ENCODE measurements at regions not wholly inside any gene's neighbourhood (a gene's known extent, or its start where the extent isn't known, plus 50 kb on each side); places are given as distances from the start of the nearest gene placed in this dataset.
"Not testable (repeated sequence)": the region's sequence is repeated elsewhere in the genome, so short reads cannot be mapped to it uniquely, and the experiment has no call there.

- TF ChIP-seq SPI1 (IDR thresholded peaks at IDR 0.05; ENCODE audit: low read depth, low read length) (no peak), POU2F2 (IDR thresholded peaks at IDR 0.05; ENCODE audit: low read depth, low read length) (no peak), TAF1 (IDR thresholded peaks at IDR 0.05; ENCODE audit: low read depth, low read length) (no peak), POLR2AphosphoS5 (IDR thresholded peaks at IDR 0.05; ENCODE audit: low read depth, low read length) (no peak), PAX5 (IDR thresholded peaks at IDR 0.05; ENCODE audit: insufficient read depth, low read length, severe bottlenecking) (no peak), POLR2A (IDR thresholded peaks at IDR 0.05; ENCODE audit: low read depth, low read length) (no peak)
- FAIRE-seq (no peak), DNase-seq (ENCODE audit: insufficient read length, low spot score) (no peak)
Measured at GRCh38 chr21:17393413-17393812, 119.4 kb upstream of the CXADR start.

- FAIRE-seq: no peak
- no peak for DNase-seq (ENCODE audit: insufficient read length, low spot score)
- TF ChIP-seq POU2F2 (IDR thresholded peaks at IDR 0.05; ENCODE audit: low read depth, low read length) (no peak), POLR2A (IDR thresholded peaks at IDR 0.05; ENCODE audit: low read depth, low read length) (no peak), POLR2AphosphoS5 (IDR thresholded peaks at IDR 0.05; ENCODE audit: low read depth, low read length) (no peak), SPI1 (IDR thresholded peaks at IDR 0.05; ENCODE audit: low read depth, low read length) (no peak), TAF1 (IDR thresholded peaks at IDR 0.05; ENCODE audit: low read depth, low read length) (no peak), PAX5 (IDR thresholded peaks at IDR 0.05; ENCODE audit: insufficient read depth, low read length, severe bottlenecking) (no peak)
Measured at GRCh38 chr21:17396948-17397347, 115.9 kb upstream of the CXADR start.

DNA sequence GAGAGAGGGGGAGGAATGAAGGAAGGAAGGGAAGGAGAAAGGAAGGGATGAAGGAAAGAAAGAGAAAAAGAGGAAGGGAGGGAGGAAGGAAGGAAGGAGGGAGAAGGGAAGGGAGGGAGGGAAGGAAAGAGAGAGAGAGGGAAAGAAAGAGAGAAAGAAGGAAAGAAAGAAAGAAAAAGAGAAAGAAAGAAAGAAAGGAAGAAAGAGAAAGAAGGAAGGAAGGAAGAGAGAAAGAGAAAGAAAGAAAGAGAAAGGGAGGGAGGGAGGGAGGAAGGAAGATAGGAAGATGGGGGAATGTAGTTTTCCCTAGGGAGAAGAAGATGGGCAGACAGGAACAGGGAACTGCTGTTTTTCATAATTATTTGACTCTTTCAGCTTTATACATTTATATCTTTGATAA, 115.1 kb upstream of the CXADR start:
- no peak for DNase-seq (ENCODE audit: insufficient read length, low spot score)
- no peak for FAIRE-seq
- no peak for TF ChIP-seq TAF1 (IDR thresholded peaks at IDR 0.05; ENCODE audit: low read depth, low read length)
- TF ChIP-seq POU2F2 (IDR thresholded peaks at IDR 0.05; ENCODE audit: low read depth, low read length): no peak
- TF ChIP-seq PAX5 (IDR thresholded peaks at IDR 0.05; ENCODE audit: insufficient read depth, low read length, severe bottlenecking): no peak

- FAIRE-seq: not testable (repeated sequence)
Measured at GRCh38 chr21:17398954-17399353, 113.9 kb upstream of the CXADR start.

GRCh38 chr21:17402937-17403336, 109.9 kb upstream of the CXADR start:
- DNase-seq (ENCODE audit: insufficient read length, low spot score) (no peak), FAIRE-seq (no peak)
- TF ChIP-seq TAF1 (IDR thresholded peaks at IDR 0.05; ENCODE audit: low read depth, low read length) (no peak), PAX5 (IDR thresholded peaks at IDR 0.05; ENCODE audit: insufficient read depth, low read length, severe bottlenecking) (no peak), POLR2AphosphoS5 (IDR thresholded peaks at IDR 0.05; ENCODE audit: low read depth, low read length) (no peak), SPI1 (IDR thresholded peaks at IDR 0.05; ENCODE audit: low read depth, low read length) (no peak), POU2F2 (IDR thresholded peaks at IDR 0.05; ENCODE audit: low read depth, low read length) (no peak), POLR2A (IDR thresholded peaks at IDR 0.05; ENCODE audit: low read depth, low read length) (no peak)

More at GRCh38 chr21:17398954-17399353, 113.9 kb upstream of the CXADR start:
- DNase-seq (ENCODE audit: insufficient read length, low spot score): not testable (repeated sequence)

DNA sequence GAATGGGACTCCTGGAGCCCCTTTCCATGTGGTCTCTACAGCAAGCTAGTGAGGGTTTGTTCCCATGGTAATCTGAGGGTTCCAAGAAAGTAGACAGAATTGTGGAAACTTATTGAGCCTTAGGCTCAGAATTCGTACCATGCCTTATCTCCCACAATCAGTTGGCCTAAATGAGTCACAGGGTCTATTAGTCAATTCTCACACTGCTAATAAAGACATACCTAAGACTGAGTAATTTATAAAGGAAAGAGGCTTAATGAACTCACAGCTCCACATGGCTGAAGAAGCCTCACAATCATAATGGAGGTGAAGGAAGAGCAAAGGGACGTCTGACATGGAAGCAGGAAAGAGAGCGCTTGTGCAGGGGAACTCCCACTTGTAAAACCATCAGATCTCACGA, 106.6 kb upstream of the CXADR start:
- DNase-seq (ENCODE audit: insufficient read length, low spot score) (no peak), FAIRE-seq (no peak)
- TF ChIP-seq TAF1 (IDR thresholded peaks at IDR 0.05; ENCODE audit: low read depth, low read length) (no peak), POLR2A (IDR thresholded peaks at IDR 0.05; ENCODE audit: low read depth, low read length) (no peak), POLR2AphosphoS5 (IDR thresholded peaks at IDR 0.05; ENCODE audit: low read depth, low read length) (no peak), POU2F2 (IDR thresholded peaks at IDR 0.05; ENCODE audit: low read depth, low read length) (no peak), SPI1 (IDR thresholded peaks at IDR 0.05; ENCODE audit: low read depth, low read length) (no peak)

DNA sequence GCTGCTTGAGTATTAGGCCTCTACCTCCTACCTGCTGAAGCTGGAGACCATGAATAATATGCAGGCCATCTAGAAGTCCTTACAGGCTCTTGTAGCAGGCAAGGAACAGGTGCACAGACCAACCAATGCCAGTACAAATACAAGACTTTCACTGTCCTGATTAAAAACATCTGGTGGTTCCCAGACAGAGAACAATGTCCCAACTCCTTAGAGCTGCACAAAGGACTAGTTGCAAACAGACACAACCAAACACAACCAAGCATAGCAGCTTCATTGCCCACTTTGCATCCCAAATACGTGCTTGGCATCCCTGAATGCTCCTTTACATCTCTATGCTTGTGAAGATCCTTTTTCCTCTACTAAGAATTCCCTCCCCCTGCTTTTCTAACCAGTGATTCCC, 98.1 kb upstream of the CXADR start:
- FAIRE-seq: no peak
- TF ChIP-seq POLR2A (IDR thresholded peaks at IDR 0.05; ENCODE audit: low read depth, low read length): no peak
- no peak for TF ChIP-seq POLR2AphosphoS5 (IDR thresholded peaks at IDR 0.05; ENCODE audit: low read depth, low read length)

GRCh38 chr21:17416139-17416538, 96.7 kb upstream of the CXADR start:
- TF ChIP-seq POU2F2 (IDR thresholded peaks at IDR 0.05; ENCODE audit: low read depth, low read length) (no peak), SPI1 (IDR thresholded peaks at IDR 0.05; ENCODE audit: low read depth, low read length) (no peak)
- FAIRE-seq (no peak), DNase-seq (ENCODE audit: insufficient read length, low spot score) (no peak)

More for the DNA sequence above, 98.1 kb upstream of the CXADR start:
- DNase-seq (ENCODE audit: insufficient read length, low spot score): no peak

DNA sequence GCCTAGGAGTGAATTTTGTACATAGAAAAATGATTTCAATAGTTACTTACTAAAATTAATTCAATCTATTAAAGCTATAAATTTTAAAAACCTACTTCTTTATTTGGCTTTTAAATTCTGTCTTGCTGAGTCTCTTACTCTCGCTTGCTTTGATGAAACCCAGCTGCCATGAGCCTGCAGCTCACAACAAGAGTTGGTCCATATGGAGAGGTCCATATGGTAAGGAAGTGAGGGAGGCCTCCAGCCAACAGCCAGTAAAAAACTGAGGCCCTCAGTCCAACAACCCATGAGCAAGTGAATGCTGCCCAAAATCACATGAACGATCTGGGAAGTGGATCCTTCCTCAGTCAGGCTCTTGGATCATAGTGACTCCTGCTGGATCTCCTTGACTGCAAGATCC, 89.9 kb upstream of the CXADR start:
- no peak for DNase-seq (ENCODE audit: insufficient read length, low spot score)
- TF ChIP-seq POLR2AphosphoS5 (IDR thresholded peaks at IDR 0.05; ENCODE audit: low read depth, low read length) (no peak), SPI1 (IDR thresholded peaks at IDR 0.05; ENCODE audit: low read depth, low read length) (no peak), POU2F2 (IDR thresholded peaks at IDR 0.05; ENCODE audit: low read depth, low read length) (no peak), PAX5 (IDR thresholded peaks at IDR 0.05; ENCODE audit: insufficient read depth, low read length, severe bottlenecking) (no peak), POLR2A (IDR thresholded peaks at IDR 0.05; ENCODE audit: low read depth, low read length) (no peak), TAF1 (IDR thresholded peaks at IDR 0.05; ENCODE audit: low read depth, low read length) (no peak)
- FAIRE-seq: no peak

DNA sequence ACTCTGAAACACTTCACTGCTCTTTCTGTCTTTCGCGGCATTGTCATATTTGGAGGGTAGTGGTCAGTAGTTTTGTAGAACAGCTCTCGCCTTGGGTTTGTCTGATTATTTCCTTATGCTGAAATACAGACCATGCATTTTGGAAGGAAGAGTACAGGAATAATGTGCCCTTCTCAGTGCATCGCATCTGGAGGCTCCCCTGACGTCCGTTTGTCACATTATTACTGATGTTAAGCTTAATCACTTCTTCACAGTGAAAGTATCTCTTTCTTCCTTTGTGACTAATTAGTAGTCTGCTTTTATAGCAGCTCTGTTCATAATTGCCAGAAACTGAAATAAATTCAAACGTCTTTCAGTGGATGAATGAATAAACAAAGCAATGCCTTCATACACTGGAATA, 85.7 kb upstream of the CXADR start:
- FAIRE-seq: no peak
- no peak for DNase-seq (ENCODE audit: insufficient read length, low spot score)
- TF ChIP-seq POLR2AphosphoS5 (IDR thresholded peaks at IDR 0.05; ENCODE audit: low read depth, low read length) (no peak), POU2F2 (IDR thresholded peaks at IDR 0.05; ENCODE audit: low read depth, low read length) (no peak), PAX5 (IDR thresholded peaks at IDR 0.05; ENCODE audit: insufficient read depth, low read length, severe bottlenecking) (no peak), POLR2A (IDR thresholded peaks at IDR 0.05; ENCODE audit: low read depth, low read length) (no peak), SPI1 (IDR thresholded peaks at IDR 0.05; ENCODE audit: low read depth, low read length) (no peak), TAF1 (IDR thresholded peaks at IDR 0.05; ENCODE audit: low read depth, low read length) (no peak)

DNA sequence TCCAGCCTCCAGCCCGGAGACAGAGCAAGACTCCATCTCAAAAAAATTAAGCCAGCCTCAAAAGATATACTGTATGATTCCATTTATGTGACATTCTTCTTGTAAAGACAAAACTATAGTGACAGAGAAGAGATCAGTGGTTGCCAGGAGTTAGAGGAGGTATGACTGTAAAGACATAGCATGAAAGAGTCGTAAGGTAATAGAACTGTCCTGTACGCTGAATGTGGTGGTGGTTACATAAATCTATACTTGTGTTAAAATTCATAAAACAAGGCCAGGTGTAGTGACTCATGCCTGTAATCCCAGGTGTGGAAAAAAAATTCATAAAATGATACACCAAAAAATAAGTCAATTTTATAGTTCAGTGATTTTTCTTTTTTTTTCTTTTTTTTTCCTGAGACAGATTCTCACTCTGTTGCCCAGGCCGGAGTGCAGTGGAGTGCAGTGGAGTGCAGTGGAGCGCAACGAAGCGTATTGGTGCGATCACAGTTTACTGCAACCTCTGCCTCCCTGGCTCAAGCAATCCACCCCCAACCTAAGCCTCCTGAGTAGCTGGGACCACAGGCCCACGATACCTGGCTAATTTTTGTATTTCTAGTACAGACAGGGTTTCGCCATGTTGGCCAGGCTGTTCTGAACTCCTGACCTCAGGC, 84.9 kb upstream of the CXADR start:
- DNase-seq (ENCODE audit: insufficient read length, low spot score): no peak
- TF ChIP-seq POLR2A (IDR thresholded peaks at IDR 0.05; ENCODE audit: low read depth, low read length) (no peak), POU2F2 (IDR thresholded peaks at IDR 0.05; ENCODE audit: low read depth, low read length) (no peak), TAF1 (IDR thresholded peaks at IDR 0.05; ENCODE audit: low read depth, low read length) (no peak), PAX5 (IDR thresholded peaks at IDR 0.05; ENCODE audit: insufficient read depth, low read length, severe bottlenecking) (peak; percentile 95)
- no peak for FAIRE-seq
